ENCODE measurements at regions not wholly inside any gene's neighbourhood (a gene's known extent, or its start where the extent isn't known, plus 50 kb on each side); places are given as distances from the start of the nearest gene placed in this dataset.

GRCh38 chr18:24530630-24531111 is 70.2 kb downstream of the HRH4 start:
- no peak for DNase-seq (ENCODE audit: low spot score)
- in situ Hi-C loops (cut with MboI; ENCODE audit: low sequenced_read_pairs, unreplicated experiment), result no loop called here
- TF ChIP-seq CTCF (IDR thresholded peaks at IDR 0.05; ENCODE audit: borderline replicate concordance, control extremely low read depth, extremely low read depth, insufficient read depth, missing control alignments), result no peak

GRCh38 chr18:24534271-24534670 is 73.8 kb downstream of the HRH4 start:
- in situ Hi-C loops (cut with MboI; ENCODE audit: low sequenced_read_pairs, unreplicated experiment), result no loop called here
- DNase-seq (ENCODE audit: low spot score), result no peak
- no peak for TF ChIP-seq CTCF (IDR thresholded peaks at IDR 0.05; ENCODE audit: borderline replicate concordance, control extremely low read depth, extremely low read depth, insufficient read depth, missing control alignments)

DNA sequence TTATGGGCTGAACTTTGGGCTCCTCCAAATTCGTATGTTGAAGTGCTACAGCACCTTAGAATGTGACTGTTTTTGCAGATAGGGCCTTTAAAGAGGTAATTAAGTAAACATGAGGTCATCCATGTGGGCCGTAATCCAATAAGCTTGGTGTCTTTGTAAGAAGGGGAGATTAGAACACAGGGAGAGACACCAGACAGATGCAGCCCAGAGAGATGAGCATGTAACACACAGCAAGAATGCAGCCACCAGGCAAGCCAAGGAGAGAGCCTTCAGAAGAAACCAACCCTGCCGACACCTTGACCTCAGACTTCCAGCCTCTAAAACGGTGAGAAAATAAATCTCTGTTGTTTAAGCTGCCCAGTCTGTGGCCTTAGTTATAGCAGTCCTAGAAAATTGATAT is 74.3 kb downstream of the HRH4 start:
- DNase-seq (ENCODE audit: low spot score), result no peak

GRCh38 chr18:24535527-24536295 is 75.3 kb downstream of the HRH4 start:
- no peak for TF ChIP-seq CTCF (IDR thresholded peaks at IDR 0.05; ENCODE audit: borderline replicate concordance, control extremely low read depth, extremely low read depth, insufficient read depth, missing control alignments)
- in situ Hi-C loops (cut with MboI; ENCODE audit: low sequenced_read_pairs, unreplicated experiment), result no loop called here
- DNase-seq (ENCODE audit: low spot score), result no peak

More for the DNA sequence above, 74.3 kb downstream of the HRH4 start:
- TF ChIP-seq CTCF (IDR thresholded peaks at IDR 0.05; ENCODE audit: borderline replicate concordance, control extremely low read depth, extremely low read depth, insufficient read depth, missing control alignments), result no peak
- in situ Hi-C loops (cut with MboI; ENCODE audit: low sequenced_read_pairs, unreplicated experiment), result no loop called here

DNA sequence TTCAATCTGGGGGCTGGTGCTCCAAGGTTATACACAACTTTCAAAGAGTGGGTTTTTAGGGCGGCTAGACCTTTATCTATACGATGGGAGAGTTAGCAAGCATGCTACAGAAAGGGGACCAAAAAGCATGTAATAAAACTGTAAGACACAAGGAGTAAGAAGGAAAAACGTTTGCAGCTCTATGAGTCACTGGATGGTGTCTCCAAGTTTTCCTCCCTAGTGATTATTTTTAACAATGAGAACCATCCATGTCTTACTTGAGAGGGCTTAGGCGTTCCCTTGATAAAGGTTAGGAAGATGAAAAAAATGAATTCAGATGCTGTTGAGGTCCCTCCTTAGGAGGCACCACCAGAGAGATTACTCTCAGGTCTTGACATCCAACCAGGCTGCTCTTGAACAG is 75.9 kb downstream of the HRH4 start:
- TF ChIP-seq CTCF (IDR thresholded peaks at IDR 0.05; ENCODE audit: borderline replicate concordance, control extremely low read depth, extremely low read depth, insufficient read depth, missing control alignments), result no peak
- DNase-seq (ENCODE audit: low spot score), result no peak
- in situ Hi-C loops (cut with MboI; ENCODE audit: low sequenced_read_pairs, unreplicated experiment), result no loop called here

DNA sequence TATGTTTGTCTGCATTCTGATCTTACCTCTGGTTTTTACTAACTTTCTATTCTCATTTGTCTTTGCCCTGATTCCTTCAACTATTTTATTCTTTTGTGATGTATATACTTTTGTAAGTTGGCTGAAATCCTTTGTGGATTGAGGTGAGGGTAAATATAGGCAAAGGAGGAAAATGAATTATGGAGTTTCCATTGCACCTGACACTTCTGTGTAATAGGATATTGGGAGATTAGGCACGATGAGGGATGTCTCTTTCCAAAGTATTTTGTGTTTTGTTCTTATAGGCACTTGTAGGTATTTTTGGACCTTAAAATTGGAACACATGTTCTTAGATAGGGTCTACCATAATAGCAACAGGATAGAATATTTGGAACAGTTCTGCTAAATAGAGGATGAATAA is 76.4 kb downstream of the HRH4 start:
- no peak for TF ChIP-seq CTCF (IDR thresholded peaks at IDR 0.05; ENCODE audit: borderline replicate concordance, control extremely low read depth, extremely low read depth, insufficient read depth, missing control alignments)
- DNase-seq (ENCODE audit: low spot score), result no peak
- in situ Hi-C loops (cut with MboI; ENCODE audit: low sequenced_read_pairs, unreplicated experiment), result no loop called here

All from GM13976 (cell line).